GM12878 (cell line): ENCODE measurements at regions not wholly inside any gene's neighbourhood (a gene's known extent, or its start where the extent isn't known, plus 50 kb on each side); places are given as distances from the start of the nearest gene placed in this dataset.

Experiments
- ATAC-seq: fragments of 200-7000 bp; cut with Tn5 transposase; 3 replicates; pipeline ENCODE4 v1.9.1; 2020; ENCODE audit warnings: mild to moderate bottlenecking, moderate library complexity
- BruUV-seq: library from RNA; stranded (reverse); fragments of 400-500 nt; replicated peaks from 2 replicates; lab custom pipeline; 2021; lab: Mats Ljungman, UMichigan
- CTCF ChIA-PET: fragments of 300-600 bp; sonication (Branson Sonifier 250); formaldehyde crosslinking; extraction: SDS; loops from one replicate; lab custom pipeline; 2021; ENCODE audit warnings: inconsistent platforms; lab: Yijun Ruan, JAX
- POLR2A ChIA-PET: fragments of 350-600 bp; formaldehyde crosslinking; extraction: SDS; loops from one replicate; lab custom pipeline; 2021; ENCODE audit warnings: inconsistent platforms; lab: Charles Lee
- RAD21 ChIA-PET: fragments of 300-600 bp; sonication (Branson Sonifier 250); formaldehyde crosslinking; loops from one replicate; lab custom pipeline; 2023; ENCODE audit warnings: antibody characterized with exemption; ENCODE audit not compliant: unreplicated experiment; lab: Charles Lee
- SMC1A ChIA-PET: fragments of 300-600 bp; sonication (Branson Sonifier 250); formaldehyde crosslinking; loops from one replicate; lab custom pipeline; 2023; ENCODE audit not compliant: unreplicated experiment, uncharacterized antibody; lab: Charles Lee
- DNase-seq: peaks from one replicate; pipeline ENCODE4 v3.0.0-alpha.2; 2011; ENCODE audit warnings: low read depth, low spot score
- FAIRE-seq: peaks from 3 replicates; lab custom pipeline; 2011; peaks lifted over from hg19 to GRCh38; lab: Jason Lieb, UNC
- H2AFZ ChIP-seq: 2 replicates; pipeline ENCODE4 v1.6.0; 2011; ENCODE audit warnings: low read depth, low read length, control low read depth; ENCODE audit not compliant: control insufficient read depth
- H3K27ac ChIP-seq: 2 replicates; pipeline ENCODE4 v1.5.1; 2011; ENCODE audit warnings: control low read depth; ENCODE audit not compliant: control insufficient read depth, insufficient read depth
- H3K27me3 ChIP-seq, 2 experiments: replicated peaks in 1 of 2; 2 replicates each; pipeline versions ENCODE4 v1.6.0 to v1.6.1; 2011; ENCODE audit warnings: low read length in 1 of 2; ENCODE audit not compliant: control insufficient read depth in 2 of 2, insufficient read depth in 2 of 2
- H3K36me3 ChIP-seq, 2 experiments: 2 replicates each; pipeline ENCODE4 v1.5.1; 2011; ENCODE audit warnings: low read length in 1 of 2; ENCODE audit not compliant: control insufficient read depth in 2 of 2, insufficient read depth in 2 of 2
- H3K4me1 ChIP-seq: 2 replicates; pipeline ENCODE4 v1.6.1; 2011; ENCODE audit warnings: mild to moderate bottlenecking, low read length, moderate library complexity, mixed read lengths; ENCODE audit not compliant: control insufficient read depth, insufficient read depth
- H3K4me2 ChIP-seq: 2 replicates; pipeline ENCODE4 v1.6.0; 2011; ENCODE audit warnings: control low read depth; ENCODE audit not compliant: control insufficient read depth, insufficient read depth
- H3K4me3 ChIP-seq: fragments of 200-600 bp; sonication (generic); 2 replicates; pipeline ENCODE4 v1.5.1; 2016
- H3K79me2 ChIP-seq: 2 replicates; pipeline ENCODE4 v1.6.0; 2011; ENCODE audit warnings: low read length; ENCODE audit not compliant: control insufficient read depth, insufficient read depth
- H3K9ac ChIP-seq: 2 replicates; pipeline ENCODE4 v1.8.0; 2011; ENCODE audit warnings: low read length, control low read depth, mixed read lengths; ENCODE audit not compliant: control insufficient read depth, insufficient read depth
- H3K9me3 ChIP-seq: replicated peaks from 3 replicates; pipeline ENCODE4 v1.5.1; 2011; ENCODE audit warnings: mild to moderate bottlenecking, low read length; ENCODE audit not compliant: control insufficient read depth, insufficient read depth
- H4K20me1 ChIP-seq: 2 replicates; pipeline ENCODE4 v1.6.0; 2011; ENCODE audit not compliant: control insufficient read depth, insufficient read depth
- BCL11A ChIP-seq: IDR thresholded peaks from 2 replicates; pipeline ENCODE4 v1.6.1; 2011; ENCODE audit warnings: low read depth, low read length
- CUX1 ChIP-seq: IDR thresholded peaks from 2 replicates; pipeline ENCODE4 v1.6.1; 2012; ENCODE audit warnings: improper control_type of control experiment, low read depth, low read length; ENCODE audit not compliant: insufficient replicate concordance
- FOXM1 ChIP-seq: IDR thresholded peaks from 2 replicates; pipeline ENCODE4 v1.6.1; 2012; ENCODE audit warnings: low read depth, mild to moderate bottlenecking, inconsistent platforms, low read length, moderate library complexity
- JUNB ChIP-seq: IDR thresholded peaks from 2 replicates; pipeline ENCODE4 v1.6.1; 2016; ENCODE audit warnings: antibody characterized with exemption, mild to moderate bottlenecking
- NR2C2 ChIP-seq: IDR thresholded peaks from 2 replicates; pipeline ENCODE4 v1.6.1; 2011; ENCODE audit warnings: borderline replicate concordance, low read depth; ENCODE audit not compliant: control insufficient read depth, insufficient read length
- WGBS: methylation state at CpG from one replicate; pipeline ENCODE4 v1.1.6; 2016; ENCODE audit warnings: low lambda C conversion rate; ENCODE audit not compliant: insufficient replicate concordance, insufficient coverage; ENCODE audit errors: missing lambda C conversion rate; 5-methylcytosine and 5-hydroxymethylcytosine counted together
- in situ Hi-C: fragments of 300-500 bp; cut with MboI; formaldehyde crosslinking; loops from 9 replicates; pipeline ENCODE4 v1.14.3; 2018; ENCODE audit warnings: mixed read lengths
- intact Hi-C: fragments of 100-400 bp; cut with micrococcal nuclease; formaldehyde crosslinking; loops from one replicate; pipeline ENCODE4 v1.14.2; 2022; ENCODE audit not compliant: unreplicated experiment
- TF ChIP-seq, protein P1 (sequence below): IDR thresholded peaks from 2 replicates; pipeline ENCODE4 v1.6.1; 2012; ENCODE audit warnings: low read depth, low read length, improper control_type of control experiment
- TF ChIP-seq, protein P2 (sequence below): IDR thresholded peaks from 2 replicates; pipeline ENCODE4 v1.6.1; 2012; ENCODE audit warnings: low read length, inconsistent platforms

- SMC1A ChIA-PET, result no interaction called here
- H3K27ac ChIP-seq, result no peak overlapping the region
- BruUV-seq, result no TSS peak
- H3K36me3 ChIP-seq, result no peaks in the 10 kb centered on the region
- WGBS, result 26% methylated on average over 5 of the region's 5 CpGs
- no peak for DNase-seq
- H3K27me3 ChIP-seq, result peaks cover 0 to 5% of the 10 kb centered on the region in 2 experiments; a peak in 2 of 4 replicates
- no peak overlapping the region for H2AFZ ChIP-seq
- CTCF ChIA-PET, result interaction anchor here (0.7 kb wide), 1 partner anchor 298 kb away, joined by 3 read pairs; no protein-coding TSS in a partner anchor
- POLR2A ChIA-PET, result no interaction called here
- H3K4me3 ChIP-seq, result no peak overlapping the region
- in situ Hi-C loops (no loop called here), intact Hi-C loops (no loop called here)
- no peaks in the 10 kb centered on the region for H3K4me1 ChIP-seq
- ATAC-seq, result no peak
- H3K4me2 ChIP-seq, result no peak overlapping the region
- H3K9me3 ChIP-seq, result no peaks in the 10 kb centered on the region
- TF ChIP-seq, protein P1, sequence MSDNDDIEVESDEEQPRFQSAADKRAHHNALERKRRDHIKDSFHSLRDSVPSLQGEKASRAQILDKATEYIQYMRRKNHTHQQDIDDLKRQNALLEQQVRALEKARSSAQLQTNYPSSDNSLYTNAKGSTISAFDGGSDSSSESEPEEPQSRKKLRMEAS, result no peak
- no peak for TF ChIP-seq NR2C2
- no peak for TF ChIP-seq CUX1
- TF ChIP-seq, protein P2, sequence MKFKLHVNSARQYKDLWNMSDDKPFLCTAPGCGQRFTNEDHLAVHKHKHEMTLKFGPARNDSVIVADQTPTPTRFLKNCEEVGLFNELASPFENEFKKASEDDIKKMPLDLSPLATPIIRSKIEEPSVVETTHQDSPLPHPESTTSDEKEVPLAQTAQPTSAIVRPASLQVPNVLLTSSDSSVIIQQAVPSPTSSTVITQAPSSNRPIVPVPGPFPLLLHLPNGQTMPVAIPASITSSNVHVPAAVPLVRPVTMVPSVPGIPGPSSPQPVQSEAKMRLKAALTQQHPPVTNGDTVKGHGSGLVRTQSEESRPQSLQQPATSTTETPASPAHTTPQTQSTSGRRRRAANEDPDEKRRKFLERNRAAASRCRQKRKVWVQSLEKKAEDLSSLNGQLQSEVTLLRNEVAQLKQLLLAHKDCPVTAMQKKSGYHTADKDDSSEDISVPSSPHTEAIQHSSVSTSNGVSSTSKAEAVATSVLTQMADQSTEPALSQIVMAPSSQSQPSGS, result no peak
- TF ChIP-seq FOXM1, result no peak
- TF ChIP-seq BCL11A, result no peak
- no peak for TF ChIP-seq JUNB
- RAD21 ChIA-PET, result no interaction called here
- no peaks in the 10 kb centered on the region for H3K79me2 ChIP-seq
- FAIRE-seq, result no peak
- H4K20me1 ChIP-seq, result no peaks in the 10 kb centered on the region
- H3K9ac ChIP-seq, result no peak overlapping the region
Measured at GRCh38 chr16:22627043-22627442, 116.4 kb downstream of the NPIPB5 start.
